Neural progenitor cell (in vitro differentiated cells): ENCODE measurements at regions not wholly inside any gene's neighbourhood (a gene's known extent, or its start where the extent isn't known, plus 50 kb on each side); places are given as distances from the start of the nearest gene placed in this dataset.

ENCODE experiments used
- CTCF ChIP-seq: fragments of 200-600 bp; sonication (generic); IDR thresholded peaks from 2 replicates; pipeline ENCODE4 v1.5.1; 2017; ENCODE audit warnings: antibody characterized with exemption, mild to moderate bottlenecking
- EZH2 ChIP-seq: fragments of 200-600 bp; sonication (generic); IDR thresholded peaks from 2 replicates; pipeline ENCODE4 v1.6.1; 2017; ENCODE audit warnings: antibody characterized with exemption, mild to moderate bottlenecking, moderate library complexity
- EZH2phosphoT487 ChIP-seq: fragments of 200-600 bp; sonication (generic); IDR thresholded peaks from 2 replicates; pipeline ENCODE4 v1.6.1; 2017; ENCODE audit warnings: antibody characterized with exemption

GRCh38 chr9:88320748-88321415 is 67.4 kb upstream of the SPIN1 start:
- TF ChIP-seq CTCF = no peak
- TF ChIP-seq EZH2 = no peak
- no peak for TF ChIP-seq EZH2phosphoT487
